Esophagus muscularis mucosa (tissue), 4 donors: ENCODE measurements at regions not wholly inside any gene's neighbourhood (a gene's known extent, or its start where the extent isn't known, plus 50 kb on each side); places are given as distances from the start of the nearest gene placed in this dataset.

Experiments
- DNase-seq: peaks from one replicate; pipeline ENCODE4 v3.0.0-alpha.2; 2017; ENCODE audit errors: extremely low spot score
- H3K27ac ChIP-seq, 4 donors: fragments of 200-600 bp; sonication (generic); replicated peaks in 1 of 4; 1 replicate in 3 of 4; 2 replicates in 1 of 4; pipeline ENCODE4 v1.5.1; 2016 to 2019; ENCODE audit warnings: mild to moderate bottlenecking in 1 of 4
- H3K27me3 ChIP-seq, 4 donors: fragments of 200-600 bp; sonication (generic); one replicate each; pipeline versions ENCODE4 v1.5.1 to v1.6.0; 2016 to 2019
- H3K36me3 ChIP-seq, 4 donors: fragments of 200-600 bp; sonication (generic); one replicate each; pipeline ENCODE4 v1.5.1; 2016 to 2019
- H3K4me1 ChIP-seq, 4 donors: fragments of 200-600 bp; sonication (generic); one replicate each; pipeline ENCODE4 v1.5.1; 2016 to 2019
- H3K4me3 ChIP-seq, 4 donors: fragments of 200-600 bp; sonication (generic); 1 replicate in 2 of 4; 2 replicates in 2 of 4; pipeline ENCODE4 v1.5.1; 2016 to 2019; ENCODE audit warnings: mild to moderate bottlenecking in 4 of 4, moderate library complexity in 1 of 4
- H3K9me3 ChIP-seq, 4 donors: fragments of 200-600 bp; sonication (generic); 1 replicate in 3 of 4; 2 replicates in 1 of 4; pipeline ENCODE4 v1.5.1; 2016 to 2019
- CTCF ChIP-seq, 3 experiments: fragments of 200-600 bp in 2 of 3; fragments of 450-650 bp in 1 of 3; sonication (generic) in 2 of 3; IDR thresholded peaks; one replicate each; pipeline ENCODE4 v1.5.1; 2017 to 2019; ENCODE audit warnings: antibody characterized with exemption in 3 of 3, mild to moderate bottlenecking in 2 of 3, moderate library complexity in 1 of 3
- EP300 ChIP-seq: sonication (generic); formaldehyde crosslinking; IDR thresholded peaks from one replicate; pipeline ENCODE4 v1.6.1; 2017; ENCODE audit warnings: antibody characterized with exemption
- POLR2A ChIP-seq: fragments of 450-650 bp; IDR thresholded peaks from one replicate; pipeline ENCODE4 v1.6.1; 2017; ENCODE audit warnings: antibody characterized with exemption, moderate library complexity, mild to moderate bottlenecking, low read depth
- POLR2AphosphoS5 ChIP-seq, 2 donors: sonication (generic); formaldehyde crosslinking; IDR thresholded peaks; one replicate each; pipeline ENCODE4 v1.6.1; 2017; ENCODE audit warnings: antibody characterized with exemption in 2 of 2
- WGBS: methylation state at CpG from one replicate; pipeline ENCODE4 v1.1.5; 2018; 5-methylcytosine and 5-hydroxymethylcytosine counted together
- intact Hi-C: fragments of 100-400 bp; cut with DNase I; formaldehyde crosslinking; loops from one replicate; pipeline ENCODE4 v1.15.1; 2023

GRCh38 chr5:171635028-171635427 lies 150.6 kb upstream of the SMIM23 start:
- Histone ChIP-seq H3K27ac (no peak overlapping the region), H3K4me1 (peaks cover 8 to 19% (median 15%) of the 10 kb centered on the region in 4 donors), H3K27me3 (peaks cover 0 to 73% (median 5%) of the 10 kb centered on the region in 4 donors), H3K36me3 (no peaks in the 10 kb centered on the region), H3K9me3 (no peaks in the 10 kb centered on the region), H3K4me3 (no peak overlapping the region)
- intact Hi-C loops: loop anchor here (10.0 kb wide), 1 partner anchor 270 kb away; no protein-coding TSS in a partner anchor
- TF ChIP-seq EP300 (no peak), POLR2AphosphoS5 (IDR thresholded peaks at IDR 0.05) (no peak), CTCF (IDR thresholded peaks at IDR 0.05) (no peak), POLR2A (no peak)
- 88% methylated on average over 2 of the region's 2 CpGs for WGBS
- no peak for DNase-seq

GRCh38 chr5:171635561-171636245 lies 149.9 kb upstream of the SMIM23 start:
- DNase-seq: no peak
- Histone ChIP-seq H3K27ac (no peak overlapping the region), H3K27me3 (peaks cover 0 to 66% (median 1%) of the 10 kb centered on the region in 4 donors), H3K4me3 (no peak overlapping the region), H3K9me3 (no peaks in the 10 kb centered on the region), H3K36me3 (no peaks in the 10 kb centered on the region), H3K4me1 (peaks cover 9 to 22% (median 18%) of the 10 kb centered on the region in 4 donors)
- TF ChIP-seq CTCF (IDR thresholded peaks at IDR 0.05): no peak
- intact Hi-C loops: loop anchor here (10.0 kb wide), 1 partner anchor 269 kb away; no protein-coding TSS in a partner anchor
- 86% methylated on average over 8 of the region's 8 CpGs for WGBS

GRCh38 chr5:171637811-171638210 lies 147.8 kb upstream of the SMIM23 start:
- Histone ChIP-seq H3K27me3 (peaks cover 0 to 50% (median 0%) of the 10 kb centered on the region in 4 donors), H3K9me3 (no peaks in the 10 kb centered on the region), H3K4me1 (peaks cover 15 to 26% (median 23%) of the 10 kb centered on the region in 4 donors), H3K4me3 (no peak overlapping the region), H3K36me3 (no peaks in the 10 kb centered on the region), H3K27ac (no peak overlapping the region)
- no peak for TF ChIP-seq POLR2A
- TF ChIP-seq EP300: no peak
- TF ChIP-seq CTCF (IDR thresholded peaks at IDR 0.05): no peak
- TF ChIP-seq POLR2AphosphoS5 (IDR thresholded peaks at IDR 0.05): no peak
- 100% methylated on average over 1 of the region's 1 CpG for WGBS
- no peak for DNase-seq
- intact Hi-C loops: loop anchor here (10.0 kb wide), 1 partner anchor 267 kb away; no protein-coding TSS in a partner anchor

- DNase-seq: no peak
- Histone ChIP-seq H3K27ac (no peak overlapping the region), H3K4me1 (peaks cover 15 to 26% (median 23%) of the 10 kb centered on the region in 4 donors), H3K9me3 (no peaks in the 10 kb centered on the region), H3K36me3 (no peaks in the 10 kb centered on the region), H3K27me3 (peaks cover 0 to 46% (median 0%) of the 10 kb centered on the region in 4 donors), H3K4me3 (no peak overlapping the region)
- intact Hi-C loops: loop anchor here (10.0 kb wide), 1 partner anchor 266 kb away; no protein-coding TSS in a partner anchor
- no peak for TF ChIP-seq CTCF (IDR thresholded peaks at IDR 0.05)
- 64% methylated on average over 4 of the region's 4 CpGs for WGBS
These were observed 146.4 kb upstream of the SMIM23 start for GRCh38 chr5:171639205-171639621.
